ENCODE measurements at regions not wholly inside any gene's neighbourhood (a gene's known extent, or its start where the extent isn't known, plus 50 kb on each side); places are given as distances from the start of the nearest gene placed in this dataset.

DNA sequence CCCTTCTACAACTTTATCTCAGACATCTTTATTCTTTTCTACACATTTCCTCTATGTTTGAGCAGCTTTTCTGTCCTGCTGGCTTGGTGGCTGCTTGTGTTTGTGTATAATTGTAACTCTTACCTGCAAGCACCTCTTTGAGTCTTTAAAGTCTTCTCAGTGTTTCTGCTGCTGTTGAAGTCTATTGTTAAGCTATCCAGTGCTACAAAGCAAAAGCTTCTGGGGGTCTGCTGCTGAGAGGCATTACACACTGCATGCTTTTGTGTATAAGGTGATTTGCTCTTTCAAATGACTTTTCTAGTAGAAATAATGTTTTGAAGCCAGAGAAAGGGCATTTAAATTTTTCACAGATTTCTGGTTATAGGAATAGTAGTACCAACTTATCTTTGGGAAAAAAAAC, 241.8 kb downstream of the DTHD1 start:
- Mint-ChIP-seq H3K27ac (no peak overlapping the region), H3K9me3 (ENCODE audit: low read depth) (peaks cover 11% of the 10 kb centered on the region), H3K4me1 (ENCODE audit: low read depth) (no peaks in the 10 kb centered on the region), H3K27me3 (no peaks in the 10 kb centered on the region), H3K4me3 (no peak overlapping the region), H3K36me3 (peaks cover 4% of the 10 kb centered on the region)

DNA sequence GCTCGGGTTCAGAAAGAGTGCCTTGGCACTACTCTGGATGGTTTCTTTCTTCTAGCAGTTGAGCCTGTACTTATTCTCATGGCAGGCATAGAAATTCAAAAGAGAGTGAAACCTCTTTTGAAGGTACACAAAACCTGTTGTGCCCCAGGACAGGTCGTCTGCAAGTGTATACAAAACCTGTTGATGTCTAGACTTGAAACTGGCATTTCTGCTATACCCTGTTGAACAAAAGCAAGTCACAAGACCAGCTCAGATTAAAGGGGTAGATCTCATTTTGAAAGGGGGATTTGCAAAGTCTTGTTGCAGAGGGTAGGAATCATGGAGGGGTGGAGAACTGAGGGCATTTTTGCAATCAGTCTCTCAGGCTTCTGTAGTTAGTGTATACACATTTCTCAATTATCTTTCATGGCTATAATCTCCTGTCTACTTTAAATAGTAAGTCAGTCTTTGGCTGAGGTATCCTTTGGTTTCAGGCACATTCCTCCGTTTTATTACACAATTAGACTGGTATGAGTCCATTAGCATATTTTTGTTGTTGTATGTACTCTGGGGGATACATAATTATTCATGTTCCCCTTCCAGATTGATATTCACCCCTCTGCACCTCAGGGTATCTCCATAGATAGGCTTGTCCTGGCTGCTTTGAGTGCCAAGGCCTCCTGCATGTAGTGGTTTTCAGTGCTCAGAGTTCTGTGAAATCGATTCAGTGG, 251.4 kb downstream of the DTHD1 start:
- H3K27me3 Mint-ChIP-seq, result no peaks in the 10 kb centered on the region
- H3K4me1 Mint-ChIP-seq (ENCODE audit: low read depth), result no peaks in the 10 kb centered on the region
- H3K9me3 Mint-ChIP-seq (ENCODE audit: low read depth), result peaks cover 14% of the 10 kb centered on the region
- no peak overlapping the region for H3K27ac Mint-ChIP-seq
- no peaks in the 10 kb centered on the region for H3K36me3 Mint-ChIP-seq
- H3K4me3 Mint-ChIP-seq, result no peak overlapping the region

DNA sequence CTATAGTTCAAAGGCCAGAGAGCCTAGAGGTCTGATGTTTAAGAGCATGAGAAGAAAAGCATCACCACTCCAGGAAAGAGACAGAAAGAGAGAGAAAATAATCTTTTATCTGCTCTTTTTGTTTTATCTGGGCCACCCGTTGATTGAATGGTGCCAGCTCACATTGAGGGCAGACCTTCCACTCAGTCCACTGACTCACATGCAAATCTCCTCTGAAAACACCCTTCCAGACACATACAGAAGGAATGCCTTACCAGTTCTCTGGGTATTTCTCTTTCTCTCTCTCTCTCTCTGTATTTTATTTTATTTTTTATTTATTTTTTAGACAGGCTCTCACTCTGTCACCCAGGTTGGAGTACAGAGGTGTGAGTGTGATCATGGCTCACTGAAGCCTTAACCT, 252.5 kb downstream of the DTHD1 start:
- no peaks in the 10 kb centered on the region for H3K36me3 Mint-ChIP-seq
- peaks cover 3% of the 10 kb centered on the region for H3K9me3 Mint-ChIP-seq (ENCODE audit: low read depth)
- no peak overlapping the region for H3K4me3 Mint-ChIP-seq
- no peaks in the 10 kb centered on the region for H3K4me1 Mint-ChIP-seq (ENCODE audit: low read depth)
- H3K27ac Mint-ChIP-seq, result no peak overlapping the region
- H3K27me3 Mint-ChIP-seq, result peaks cover 5% of the 10 kb centered on the region

DNA sequence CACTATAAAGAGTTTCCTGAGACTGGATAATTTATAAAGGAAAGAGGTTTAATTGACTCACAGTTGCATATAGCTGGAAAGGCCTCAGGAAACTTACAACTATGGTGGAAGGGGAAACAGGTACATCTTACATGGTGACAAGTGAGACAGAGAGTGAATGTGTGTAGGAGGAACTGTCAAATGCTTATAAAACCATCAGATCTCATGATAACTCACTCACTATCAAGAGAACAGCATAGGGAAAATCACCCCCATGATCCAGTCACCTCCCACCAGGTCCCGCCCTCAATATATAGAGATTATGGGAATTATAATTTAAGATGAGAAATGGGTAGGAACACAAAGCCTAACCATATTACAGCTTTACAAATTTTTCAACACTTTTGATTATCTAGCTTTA, 266.0 kb downstream of the DTHD1 start:
- Mint-ChIP-seq H3K9me3 (ENCODE audit: low read depth) (no peaks in the 10 kb centered on the region), H3K4me3 (no peak overlapping the region), H3K27me3 (peaks cover 2% of the 10 kb centered on the region), H3K36me3 (no peaks in the 10 kb centered on the region), H3K27ac (no peak overlapping the region), H3K4me1 (ENCODE audit: low read depth) (peaks cover 7% of the 10 kb centered on the region)

DNA sequence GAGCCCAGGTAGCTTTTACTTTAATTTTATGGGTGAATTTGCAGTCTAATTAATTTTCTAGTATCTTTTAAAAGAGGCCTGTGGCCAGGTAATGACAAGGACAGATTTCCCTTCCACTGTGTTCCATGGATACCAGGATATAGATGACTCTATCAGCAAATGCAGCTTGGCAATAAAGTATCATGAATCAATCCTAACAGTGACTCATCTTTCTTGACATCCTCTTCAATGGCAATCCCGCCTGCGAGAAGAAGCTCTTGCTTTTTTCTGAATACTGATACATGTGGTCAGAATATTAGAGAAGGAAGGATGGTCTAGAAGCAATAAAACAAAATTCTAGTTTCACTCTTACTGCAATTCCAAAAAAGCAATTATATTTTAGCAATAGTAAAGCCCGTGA, 267.8 kb downstream of the DTHD1 start:
- no peak overlapping the region for H3K4me3 Mint-ChIP-seq

DNA sequence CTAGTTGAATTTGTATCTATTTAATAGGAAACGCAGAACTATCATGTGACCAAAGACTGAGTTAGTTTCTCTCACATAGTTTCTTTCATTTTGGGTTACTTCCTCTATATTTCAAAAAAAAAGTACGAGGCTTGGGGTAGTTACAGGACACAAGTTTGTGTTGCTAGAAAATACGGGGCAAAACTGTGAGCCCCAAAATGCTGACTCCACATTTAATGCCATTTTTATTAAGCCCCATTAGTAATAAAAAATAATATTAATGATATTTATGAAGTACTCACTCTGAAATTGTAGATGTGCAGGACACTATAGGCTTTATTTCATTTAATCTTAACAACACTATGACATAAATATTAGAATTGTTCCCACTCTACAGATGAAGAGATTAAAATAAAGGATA, 268.6 kb downstream of the DTHD1 start:
- no peaks in the 10 kb centered on the region for H3K36me3 Mint-ChIP-seq
- H3K27me3 Mint-ChIP-seq, result peaks cover 2% of the 10 kb centered on the region
- no peak overlapping the region for H3K27ac Mint-ChIP-seq
- no peaks in the 10 kb centered on the region for H3K9me3 Mint-ChIP-seq (ENCODE audit: low read depth)
- H3K4me1 Mint-ChIP-seq (ENCODE audit: low read depth), result peaks cover 7% of the 10 kb centered on the region
- no peak overlapping the region for H3K4me3 Mint-ChIP-seq

More for the DNA sequence above, 267.8 kb downstream of the DTHD1 start:
- no peak overlapping the region for H3K27ac Mint-ChIP-seq
- H3K27me3 Mint-ChIP-seq, result peaks cover 2% of the 10 kb centered on the region
- no peaks in the 10 kb centered on the region for H3K9me3 Mint-ChIP-seq (ENCODE audit: low read depth)
- peaks cover 7% of the 10 kb centered on the region for H3K4me1 Mint-ChIP-seq (ENCODE audit: low read depth)
- no peaks in the 10 kb centered on the region for H3K36me3 Mint-ChIP-seq

DNA sequence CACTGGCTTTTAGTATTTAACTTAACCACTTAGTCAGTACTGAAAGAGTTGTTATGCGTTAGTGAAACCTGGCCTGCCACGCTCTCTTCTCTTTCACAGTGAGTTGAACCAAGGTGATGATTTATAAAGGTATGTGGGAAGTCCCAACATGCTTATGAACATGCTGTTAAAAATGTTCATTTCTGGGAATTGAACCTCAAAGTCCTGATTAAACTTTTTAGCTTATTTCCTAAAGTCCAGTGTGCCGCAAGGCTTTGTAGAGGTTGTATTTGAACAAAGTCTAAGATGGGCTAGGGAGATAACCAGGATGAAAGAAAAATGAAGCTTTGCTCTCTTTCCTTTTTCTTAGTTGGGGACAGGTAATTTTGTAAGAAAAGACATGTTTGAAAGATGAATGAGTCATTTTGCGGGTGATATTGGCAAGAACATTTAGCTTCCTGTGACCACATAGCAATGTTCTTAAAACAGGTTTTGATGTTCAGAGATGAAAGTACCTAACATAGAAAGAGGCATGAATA, 270.3 kb downstream of the DTHD1 start:
- Mint-ChIP-seq H3K9me3 (ENCODE audit: low read depth) (no peaks in the 10 kb centered on the region), H3K27me3 (no peaks in the 10 kb centered on the region), H3K4me3 (no peak overlapping the region), H3K36me3 (no peaks in the 10 kb centered on the region), H3K4me1 (ENCODE audit: low read depth) (peaks cover 7% of the 10 kb centered on the region), H3K27ac (peak overlapping the region; percentile 70)

DNA sequence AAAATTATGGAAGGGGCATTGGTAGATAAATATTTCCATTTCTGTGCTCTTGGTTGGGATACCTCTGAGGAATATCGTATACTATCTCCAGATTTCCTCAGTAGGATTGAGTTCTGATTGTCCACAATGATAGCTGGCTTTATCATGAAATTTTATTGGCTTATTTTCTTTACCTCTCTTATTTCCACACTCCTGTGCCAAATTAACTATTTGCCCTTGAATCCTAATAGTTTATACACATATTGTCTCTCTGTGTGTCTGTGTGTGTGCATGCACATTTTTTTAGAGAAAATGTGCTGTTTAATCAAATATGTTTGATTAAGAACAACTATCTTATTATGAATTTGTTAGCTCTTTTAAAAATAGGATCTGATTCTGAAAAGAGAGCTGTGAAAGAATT, 271.6 kb downstream of the DTHD1 start:
- Mint-ChIP-seq H3K4me3 (no peak overlapping the region), H3K27me3 (no peaks in the 10 kb centered on the region), H3K4me1 (ENCODE audit: low read depth) (peaks cover 7% of the 10 kb centered on the region), H3K9me3 (ENCODE audit: low read depth) (no peaks in the 10 kb centered on the region), H3K27ac (no peak overlapping the region), H3K36me3 (no peaks in the 10 kb centered on the region)

DNA sequence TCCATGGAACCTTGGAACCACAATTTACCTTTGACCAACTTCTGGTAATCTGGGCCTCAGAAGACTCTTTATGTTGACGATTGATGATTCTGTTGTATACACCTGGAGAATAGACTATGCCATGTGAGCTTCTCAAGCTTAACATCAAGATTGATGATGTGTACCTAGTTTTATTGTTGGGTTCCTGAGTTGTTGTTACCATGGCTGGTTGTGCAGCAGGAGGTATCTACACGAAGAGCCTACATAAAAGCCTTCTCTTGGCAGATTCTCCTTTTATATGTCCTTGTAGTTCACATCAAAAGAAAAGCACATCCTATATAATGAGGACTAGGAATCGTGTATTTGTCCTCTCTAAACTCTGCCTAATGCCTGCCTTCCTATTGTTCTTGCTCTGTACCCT, 272.0 kb downstream of the DTHD1 start:
- Mint-ChIP-seq H3K4me3 (no peak overlapping the region), H3K27me3 (no peaks in the 10 kb centered on the region), H3K36me3 (no peaks in the 10 kb centered on the region), H3K9me3 (ENCODE audit: low read depth) (no peaks in the 10 kb centered on the region), H3K27ac (no peak overlapping the region), H3K4me1 (ENCODE audit: low read depth) (peaks cover 7% of the 10 kb centered on the region)

DNA sequence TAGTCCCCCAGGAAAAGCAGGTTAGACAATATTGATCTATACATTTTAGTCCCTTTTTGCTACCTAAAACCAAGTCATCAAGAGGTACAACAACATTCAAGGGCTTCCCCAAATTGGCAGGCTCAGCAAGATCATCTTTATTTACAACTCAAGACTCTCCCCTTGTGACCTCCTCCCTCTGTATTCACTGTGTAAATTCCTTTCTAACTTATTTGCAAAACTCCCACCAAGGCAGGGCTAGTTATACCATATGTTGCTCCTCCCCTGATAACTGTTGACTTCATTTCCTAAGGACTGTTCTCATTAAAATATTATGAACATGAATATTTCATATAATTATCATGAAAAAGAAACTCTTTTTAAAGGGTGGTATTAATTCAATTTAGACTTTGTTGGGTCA, 275.6 kb downstream of the DTHD1 start:
- Mint-ChIP-seq H3K9me3 (ENCODE audit: low read depth) (no peaks in the 10 kb centered on the region), H3K27me3 (no peaks in the 10 kb centered on the region), H3K4me3 (no peak overlapping the region), H3K27ac (no peak overlapping the region), H3K4me1 (ENCODE audit: low read depth) (peaks cover 2% of the 10 kb centered on the region), H3K36me3 (no peaks in the 10 kb centered on the region)

DNA sequence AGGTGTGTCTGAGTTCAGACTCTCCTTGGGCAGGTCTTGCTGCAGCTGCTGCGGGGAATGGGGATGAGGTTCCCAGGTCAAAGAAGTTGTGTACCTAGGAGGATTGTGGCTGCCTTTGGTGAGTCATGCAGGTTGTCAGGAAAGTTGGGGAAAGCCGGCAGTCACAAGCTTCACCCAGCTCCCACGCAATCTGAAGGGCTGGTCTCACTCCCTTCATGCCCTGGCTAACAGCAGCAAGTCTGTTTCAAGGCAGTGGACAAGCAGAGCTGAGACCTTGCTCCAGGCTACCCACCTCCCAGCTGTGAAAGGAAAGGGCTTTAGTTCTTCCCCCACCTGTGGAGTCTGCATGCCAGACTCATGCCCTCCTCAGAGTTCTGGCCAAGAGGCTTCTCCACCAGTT, 287.2 kb downstream of the DTHD1 start:
- no peaks in the 10 kb centered on the region for H3K4me1 Mint-ChIP-seq (ENCODE audit: low read depth)
- H3K36me3 Mint-ChIP-seq, result no peaks in the 10 kb centered on the region
- no peaks in the 10 kb centered on the region for H3K9me3 Mint-ChIP-seq (ENCODE audit: low read depth)
- H3K4me3 Mint-ChIP-seq, result no peak overlapping the region
- no peak overlapping the region for H3K27ac Mint-ChIP-seq
- H3K27me3 Mint-ChIP-seq, result peaks cover 3% of the 10 kb centered on the region

DNA sequence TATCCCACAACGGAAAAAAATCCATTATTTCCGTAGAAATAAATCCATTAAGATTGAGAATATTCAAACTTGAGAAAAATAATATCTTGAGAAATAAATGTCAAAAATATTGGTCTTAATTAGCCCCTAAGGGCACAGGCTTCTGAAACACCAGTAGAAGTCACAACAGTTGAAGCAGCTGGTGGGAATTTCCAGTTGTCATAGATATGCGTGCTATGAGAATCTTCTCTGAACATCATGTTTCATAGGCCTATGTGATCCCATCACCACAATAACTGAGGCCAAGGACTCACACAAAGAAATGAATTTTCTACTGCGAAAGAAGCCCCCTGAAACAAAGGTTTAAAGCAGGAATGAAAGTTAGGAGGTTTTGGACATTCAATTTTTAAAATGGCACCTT, 292.0 kb downstream of the DTHD1 start:
- Mint-ChIP-seq H3K4me1 (ENCODE audit: low read depth) (no peaks in the 10 kb centered on the region), H3K36me3 (no peaks in the 10 kb centered on the region), H3K9me3 (ENCODE audit: low read depth) (peaks cover 13% of the 10 kb centered on the region), H3K4me3 (no peak overlapping the region), H3K27ac (no peak overlapping the region), H3K27me3 (peaks cover 3% of the 10 kb centered on the region)

DNA sequence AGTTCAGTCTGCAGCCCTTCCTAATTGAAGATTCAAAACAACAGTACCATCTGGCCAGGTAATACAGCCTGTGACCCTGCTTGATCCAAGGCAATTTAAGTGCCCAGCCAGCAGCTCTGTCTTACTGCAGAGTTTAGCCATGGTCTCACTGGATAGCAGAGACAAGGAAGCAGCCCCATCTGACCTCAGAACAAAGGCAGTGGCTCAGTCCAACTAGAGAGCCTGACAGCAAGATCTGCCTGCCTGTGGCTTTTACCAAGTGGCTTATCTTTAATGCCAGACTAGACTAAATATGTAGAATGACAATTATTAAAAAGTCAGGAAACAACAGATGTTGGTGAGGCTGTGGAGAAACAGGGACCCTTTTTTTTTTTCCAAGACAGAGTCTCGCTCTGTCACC, 293.4 kb downstream of the DTHD1 start:
- Mint-ChIP-seq H3K4me3 (no peak overlapping the region), H3K27me3 (peaks cover 3% of the 10 kb centered on the region), H3K9me3 (ENCODE audit: low read depth) (peaks cover 13% of the 10 kb centered on the region), H3K4me1 (ENCODE audit: low read depth) (no peaks in the 10 kb centered on the region), H3K36me3 (no peaks in the 10 kb centered on the region), H3K27ac (no peak overlapping the region)

DNA sequence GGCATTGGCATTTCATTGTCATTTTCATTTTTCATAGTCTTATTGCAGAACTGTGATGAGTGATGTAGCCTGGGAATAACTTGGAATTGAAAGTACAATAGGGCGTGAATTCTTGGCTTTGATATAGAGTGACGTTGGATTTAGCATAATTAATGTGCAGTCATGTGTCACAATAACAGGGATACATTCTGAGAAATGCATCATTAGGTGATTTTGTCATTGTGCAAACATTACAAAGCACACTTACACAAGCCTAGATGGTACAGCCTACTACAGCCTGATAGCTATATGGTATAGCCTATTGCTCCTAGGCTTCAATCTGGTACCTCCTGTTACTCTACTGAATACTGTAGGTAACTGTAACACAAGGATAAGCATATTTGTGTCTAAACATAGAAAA, 300.8 kb downstream of the DTHD1 start:
- Mint-ChIP-seq H3K36me3 (no peaks in the 10 kb centered on the region), H3K4me1 (ENCODE audit: low read depth) (no peaks in the 10 kb centered on the region), H3K27me3 (no peaks in the 10 kb centered on the region), H3K4me3 (no peak overlapping the region), H3K9me3 (ENCODE audit: low read depth) (no peaks in the 10 kb centered on the region), H3K27ac (no peak overlapping the region)

DNA sequence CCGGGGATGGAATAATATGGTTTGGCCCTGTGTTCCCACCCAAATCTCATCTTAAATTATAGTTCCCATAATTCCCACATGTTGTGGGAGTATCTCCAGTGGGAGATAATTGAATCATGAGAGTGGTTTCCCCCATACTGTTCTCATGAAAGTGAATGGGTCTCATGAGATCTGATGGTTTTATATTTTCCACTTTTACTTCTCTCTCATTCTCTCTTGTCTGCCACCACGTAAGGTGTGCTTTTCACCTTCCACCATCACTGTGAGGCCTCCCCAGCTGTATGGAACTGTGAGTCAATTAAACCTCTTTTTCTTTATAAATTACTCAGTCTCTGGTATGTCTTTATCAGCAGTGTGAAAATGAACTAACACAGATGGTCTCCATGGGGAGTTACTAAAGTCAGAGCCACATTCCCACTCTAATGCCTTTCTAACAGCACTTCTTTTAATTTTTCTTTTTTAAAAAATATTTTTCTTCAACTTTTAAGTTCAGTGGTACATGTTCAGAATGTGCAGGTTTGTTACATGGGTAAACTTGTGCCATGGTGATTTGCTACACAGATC, 306.6 kb downstream of the DTHD1 start:
- Mint-ChIP-seq H3K27ac (no peak overlapping the region), H3K9me3 (ENCODE audit: low read depth) (peaks cover 8% of the 10 kb centered on the region)

DNA sequence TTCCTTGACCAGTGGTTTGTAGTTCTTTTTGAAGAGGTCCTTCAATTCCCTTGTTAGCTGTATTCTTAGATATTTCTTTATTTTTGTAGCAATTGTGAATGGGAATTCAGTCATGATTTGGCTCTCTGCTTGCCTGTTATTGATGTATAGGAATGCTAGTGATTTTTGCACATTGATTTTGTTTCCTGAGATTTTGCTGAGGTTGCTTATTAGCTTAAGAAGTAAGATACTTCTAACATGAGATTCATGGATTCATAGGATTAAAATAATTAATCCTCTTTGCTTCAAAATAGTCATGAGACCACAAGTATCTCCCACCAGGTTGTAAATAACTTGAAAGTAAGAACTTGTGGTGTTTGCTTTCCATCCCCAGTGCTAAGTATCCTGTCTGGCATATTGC, 308.9 kb downstream of the DTHD1 start:
- Mint-ChIP-seq H3K27ac (no peak overlapping the region), H3K27me3 (peaks cover 3% of the 10 kb centered on the region), H3K36me3 (no peaks in the 10 kb centered on the region), H3K4me1 (ENCODE audit: low read depth) (no peaks in the 10 kb centered on the region), H3K4me3 (no peak overlapping the region), H3K9me3 (ENCODE audit: low read depth) (peaks cover 10% of the 10 kb centered on the region)

More for the DNA sequence above, 306.6 kb downstream of the DTHD1 start:
- H3K27me3 Mint-ChIP-seq, result peaks cover 3% of the 10 kb centered on the region
- no peaks in the 10 kb centered on the region for H3K4me1 Mint-ChIP-seq (ENCODE audit: low read depth)
- no peak overlapping the region for H3K4me3 Mint-ChIP-seq
- H3K36me3 Mint-ChIP-seq, result no peaks in the 10 kb centered on the region
